ENCODE measurements at regions not wholly inside any gene's neighbourhood (a gene's known extent, or its start where the extent isn't known, plus 50 kb on each side); places are given as distances from the start of the nearest gene placed in this dataset.

GRCh38 chr7:12053561-12053960 is 157.5 kb upstream of the TMEM106B start:
- TF ChIP-seq CTCF (IDR thresholded peaks at IDR 0.05; ENCODE audit: borderline replicate concordance, extremely low read depth, low read length, poor library complexity, severe bottlenecking) (no peak), EZH2 (IDR thresholded peaks at IDR 0.05; ENCODE audit: borderline replicate concordance, low read depth, low read length, severe bottlenecking) (no peak)
